ENCODE measurements at regions not wholly inside any gene's neighbourhood (a gene's known extent, or its start where the extent isn't known, plus 50 kb on each side); places are given as distances from the start of the nearest gene placed in this dataset.

DNA sequence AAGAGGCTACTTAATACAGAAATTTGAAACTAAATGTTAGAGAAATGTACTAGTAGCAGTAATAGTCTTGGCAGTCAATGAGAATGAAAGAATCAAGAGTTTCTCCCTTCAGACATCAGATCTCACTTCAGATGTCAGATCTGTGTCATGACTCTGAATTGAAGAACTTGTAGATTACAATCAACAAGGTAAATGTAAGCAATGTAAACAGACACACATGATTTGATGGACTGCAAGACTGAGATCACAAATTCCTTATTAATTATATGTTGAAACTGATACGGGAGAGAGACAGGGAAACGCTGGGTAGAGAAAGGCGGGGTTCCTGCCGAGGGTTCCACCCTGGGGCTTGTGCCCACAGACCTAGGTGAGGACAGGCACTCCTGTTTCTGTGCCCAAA is 65.5 kb upstream of the HHIP start:
- TF ChIP-seq POLR2AphosphoS5 (IDR thresholded peaks at IDR 0.05): no peak
- TF ChIP-seq POLR2A (IDR thresholded peaks at IDR 0.05): no peak
- TF ChIP-seq, protein P1, sequence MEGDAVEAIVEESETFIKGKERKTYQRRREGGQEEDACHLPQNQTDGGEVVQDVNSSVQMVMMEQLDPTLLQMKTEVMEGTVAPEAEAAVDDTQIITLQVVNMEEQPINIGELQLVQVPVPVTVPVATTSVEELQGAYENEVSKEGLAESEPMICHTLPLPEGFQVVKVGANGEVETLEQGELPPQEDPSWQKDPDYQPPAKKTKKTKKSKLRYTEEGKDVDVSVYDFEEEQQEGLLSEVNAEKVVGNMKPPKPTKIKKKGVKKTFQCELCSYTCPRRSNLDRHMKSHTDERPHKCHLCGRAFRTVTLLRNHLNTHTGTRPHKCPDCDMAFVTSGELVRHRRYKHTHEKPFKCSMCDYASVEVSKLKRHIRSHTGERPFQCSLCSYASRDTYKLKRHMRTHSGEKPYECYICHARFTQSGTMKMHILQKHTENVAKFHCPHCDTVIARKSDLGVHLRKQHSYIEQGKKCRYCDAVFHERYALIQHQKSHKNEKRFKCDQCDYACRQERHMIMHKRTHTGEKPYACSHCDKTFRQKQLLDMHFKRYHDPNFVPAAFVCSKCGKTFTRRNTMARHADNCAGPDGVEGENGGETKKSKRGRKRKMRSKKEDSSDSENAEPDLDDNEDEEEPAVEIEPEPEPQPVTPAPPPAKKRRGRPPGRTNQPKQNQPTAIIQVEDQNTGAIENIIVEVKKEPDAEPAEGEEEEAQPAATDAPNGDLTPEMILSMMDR (IDR thresholded peaks at IDR 0.05): no peak
- TF ChIP-seq EP300 (IDR thresholded peaks at IDR 0.05): no peak
